ENCODE measurements at regions not wholly inside any gene's neighbourhood (a gene's known extent, or its start where the extent isn't known, plus 50 kb on each side); places are given as distances from the start of the nearest gene placed in this dataset.

- TF ChIP-seq CTCF (IDR thresholded peaks at IDR 0.05) (no peak), POLR2A (IDR thresholded peaks at IDR 0.05) (no peak)
Observed at GRCh38 chr17:74052993-74053711, 150.3 kb upstream of the RPL38 start.
